ENCODE measurements at regions not wholly inside any gene's neighbourhood (a gene's known extent, or its start where the extent isn't known, plus 50 kb on each side); places are given as distances from the start of the nearest gene placed in this dataset.

- Histone ChIP-seq H4K20me1 (ENCODE audit: control insufficient read depth, insufficient read depth, low read depth, low read length) (no peaks in the 10 kb centered on the region), H3F3A (ENCODE audit: control insufficient read depth, insufficient read depth) (no peaks in the 10 kb centered on the region), H3K27ac (ENCODE audit: low read depth, low read length) (no peak overlapping the region), H3K4me1 (ENCODE audit: control insufficient read depth, low read length) (no peaks in the 10 kb centered on the region), H3K9me3 (ENCODE audit: control insufficient read depth, insufficient read depth, low read length) (no peaks in the 10 kb centered on the region), H3K9me2 (replicated peaks; ENCODE audit: control insufficient read depth, low read length) (no peaks in the 10 kb centered on the region), H3K79me2 (ENCODE audit: control insufficient read depth, low read length) (no peaks in the 10 kb centered on the region), H3K36me3 (ENCODE audit: control insufficient read depth, low read length) (no peaks in the 10 kb centered on the region), H3K4me3 (ENCODE audit: low read length) (no peak overlapping the region), H3K4me2 (ENCODE audit: low read length) (no peak overlapping the region), H3K27me3 (ENCODE audit: control insufficient read depth, low read length) (no peaks in the 10 kb centered on the region)
- peak; percentile 28 for TF ChIP-seq CTCF (IDR thresholded peaks at IDR 0.05; ENCODE audit: low read depth, low read length, poor library complexity, severe bottlenecking)
- no peak for TF ChIP-seq EZH2phosphoT487 (IDR thresholded peaks at IDR 0.05; ENCODE audit: borderline replicate concordance, low read length)
Observed at GRCh38 chrX:110442635-110443034, 84.0 kb downstream of the RTL9 start.

- Histone ChIP-seq H3K4me3 (ENCODE audit: low read length) (no peak overlapping the region), H3K36me3 (ENCODE audit: control insufficient read depth, low read length) (no peaks in the 10 kb centered on the region), H3F3A (ENCODE audit: control insufficient read depth, insufficient read depth) (no peaks in the 10 kb centered on the region), H4K20me1 (ENCODE audit: control insufficient read depth, insufficient read depth, low read depth, low read length) (no peaks in the 10 kb centered on the region), H3K79me2 (ENCODE audit: control insufficient read depth, low read length) (no peaks in the 10 kb centered on the region), H3K9me2 (replicated peaks; ENCODE audit: control insufficient read depth, low read length) (no peaks in the 10 kb centered on the region), H3K9me3 (ENCODE audit: control insufficient read depth, insufficient read depth, low read length) (no peaks in the 10 kb centered on the region), H3K27me3 (ENCODE audit: control insufficient read depth, low read length) (no peaks in the 10 kb centered on the region), H3K4me1 (ENCODE audit: control insufficient read depth, low read length) (no peaks in the 10 kb centered on the region), H3K4me2 (ENCODE audit: low read length) (no peak overlapping the region), H3K27ac (ENCODE audit: low read depth, low read length) (no peak overlapping the region)
- TF ChIP-seq CTCF (IDR thresholded peaks at IDR 0.05; ENCODE audit: low read depth, low read length, poor library complexity, severe bottlenecking) (no peak), EZH2phosphoT487 (IDR thresholded peaks at IDR 0.05; ENCODE audit: borderline replicate concordance, low read length) (no peak)
Observed at GRCh38 chrX:110444996-110445395, 86.3 kb downstream of the RTL9 start.

- no peak for TF ChIP-seq CTCF (IDR thresholded peaks at IDR 0.05; ENCODE audit: low read depth, low read length, poor library complexity, severe bottlenecking)
- no peak for TF ChIP-seq EZH2phosphoT487 (IDR thresholded peaks at IDR 0.05; ENCODE audit: borderline replicate concordance, low read length)
Observed at GRCh38 chrX:110448459-110448858, 89.8 kb downstream of the RTL9 start.

GRCh38 chrX:110449312-110449711 is 90.7 kb downstream of the RTL9 start:
- H3K27me3 ChIP-seq (ENCODE audit: control insufficient read depth, low read length) = no peaks in the 10 kb centered on the region
- no peaks in the 10 kb centered on the region for H3F3A ChIP-seq (ENCODE audit: control insufficient read depth, insufficient read depth)
- H3K79me2 ChIP-seq (ENCODE audit: control insufficient read depth, low read length) = no peaks in the 10 kb centered on the region
- H3K9me2 ChIP-seq (replicated peaks; ENCODE audit: control insufficient read depth, low read length) = no peaks in the 10 kb centered on the region
- no peak overlapping the region for H3K4me3 ChIP-seq (ENCODE audit: low read length)
- H3K27ac ChIP-seq (ENCODE audit: low read depth, low read length) = no peak overlapping the region
- H4K20me1 ChIP-seq (ENCODE audit: control insufficient read depth, insufficient read depth, low read depth, low read length) = no peaks in the 10 kb centered on the region
- no peaks in the 10 kb centered on the region for H3K36me3 ChIP-seq (ENCODE audit: control insufficient read depth, low read length)
- H3K4me2 ChIP-seq (ENCODE audit: low read length) = no peak overlapping the region
- no peaks in the 10 kb centered on the region for H3K9me3 ChIP-seq (ENCODE audit: control insufficient read depth, insufficient read depth, low read length)
- no peak for TF ChIP-seq CTCF (IDR thresholded peaks at IDR 0.05; ENCODE audit: low read depth, low read length, poor library complexity, severe bottlenecking)
- TF ChIP-seq EZH2phosphoT487 (IDR thresholded peaks at IDR 0.05; ENCODE audit: borderline replicate concordance, low read length) = no peak
- no peaks in the 10 kb centered on the region for H3K4me1 ChIP-seq (ENCODE audit: control insufficient read depth, low read length)

More at GRCh38 chrX:110448459-110448858, 89.8 kb downstream of the RTL9 start:
- no peaks in the 10 kb centered on the region for H3K27me3 ChIP-seq (ENCODE audit: control insufficient read depth, low read length)
- H3K79me2 ChIP-seq (ENCODE audit: control insufficient read depth, low read length) = no peaks in the 10 kb centered on the region
- H3F3A ChIP-seq (ENCODE audit: control insufficient read depth, insufficient read depth) = no peaks in the 10 kb centered on the region
- H3K4me2 ChIP-seq (ENCODE audit: low read length) = no peak overlapping the region
- H3K9me3 ChIP-seq (ENCODE audit: control insufficient read depth, insufficient read depth, low read length) = no peaks in the 10 kb centered on the region
- H3K27ac ChIP-seq (ENCODE audit: low read depth, low read length) = no peak overlapping the region
- H3K36me3 ChIP-seq (ENCODE audit: control insufficient read depth, low read length) = no peaks in the 10 kb centered on the region
- H3K9me2 ChIP-seq (replicated peaks; ENCODE audit: control insufficient read depth, low read length) = no peaks in the 10 kb centered on the region
- H3K4me3 ChIP-seq (ENCODE audit: low read length) = no peak overlapping the region
- no peaks in the 10 kb centered on the region for H3K4me1 ChIP-seq (ENCODE audit: control insufficient read depth, low read length)
- H4K20me1 ChIP-seq (ENCODE audit: control insufficient read depth, insufficient read depth, low read depth, low read length) = no peaks in the 10 kb centered on the region

Data from DOHH2 (cell line).